H1 (cell line): ENCODE measurements at regions not wholly inside any gene's neighbourhood (a gene's known extent, or its start where the extent isn't known, plus 50 kb on each side); places are given as distances from the start of the nearest gene placed in this dataset.

Experiments used
- CTCF ChIA-PET: fragments of 300-600 bp; sonication (Branson Sonifier 250); formaldehyde crosslinking; loops from one replicate; lab custom pipeline; 2021; ENCODE audit not compliant: partially characterized antibody; lab: Charles Lee
- POLR2A ChIA-PET: fragments of 300-600 bp; sonication (Branson Sonifier 250); formaldehyde crosslinking; loops from one replicate; lab custom pipeline; 2021; ENCODE audit warnings: inconsistent platforms; ENCODE audit not compliant: partially characterized antibody; lab: Charles Lee
- DNase-seq, 2 experiments: peaks; one replicate each; pipeline versions ENCODE4 v3.0.0 to v3.0.0-alpha.2; 2010 to 2022; ENCODE audit warnings: low spot score in 2 of 2, low read depth in 1 of 2, mixed read lengths in 1 of 2
- FAIRE-seq: peaks from 2 replicates; lab custom pipeline; 2011; peaks lifted over from hg19 to GRCh38; lab: Jason Lieb, UNC
- H2AFZ ChIP-seq: 2 replicates; pipeline ENCODE4 v1.8.1; 2012; ENCODE audit warnings: low read length, inconsistent platforms
- H2AK5ac ChIP-seq: 2 replicates; pipeline ENCODE4 v1.6.1; 2013; ENCODE audit warnings: low read depth, low read length
- H2BK120ac ChIP-seq: replicated peaks from 2 replicates; pipeline ENCODE3; 2013; ENCODE audit warnings: low read depth, low read length, inconsistent platforms
- H2BK12ac ChIP-seq: 2 replicates; pipeline ENCODE4 v1.6.1; 2013; ENCODE audit warnings: low read depth, low read length
- H2BK15ac ChIP-seq: 2 replicates; pipeline ENCODE4 v1.6.1; 2013; ENCODE audit warnings: low read length
- H2BK20ac ChIP-seq: 2 replicates; pipeline ENCODE4 v1.6.1; 2013; ENCODE audit warnings: low read length
- H2BK5ac ChIP-seq: 2 replicates; pipeline ENCODE4 v1.6.1; 2013; ENCODE audit warnings: low read depth, low read length
- H3K14ac ChIP-seq: 2 replicates; pipeline ENCODE4 v1.6.1; 2013; ENCODE audit warnings: inconsistent platforms; ENCODE audit not compliant: insufficient read length
- H3K18ac ChIP-seq: 2 replicates; pipeline ENCODE4 v1.6.1; 2013; ENCODE audit warnings: low read length; ENCODE audit errors: extremely low read depth
- H3K23ac ChIP-seq: 2 replicates; pipeline ENCODE4 v1.6.1; 2013; ENCODE audit warnings: inconsistent platforms; ENCODE audit not compliant: insufficient read length
- H3K23me2 ChIP-seq: 2 replicates; pipeline ENCODE4 v1.6.1; 2013; ENCODE audit warnings: low read depth, low read length
- H3K27ac ChIP-seq: 2 replicates; pipeline ENCODE4 v1.6.1; 2011; ENCODE audit warnings: low read depth, low read length, inconsistent platforms
- H3K27me3 ChIP-seq, 4 experiments: replicated peaks in 1 of 4; 1 replicate in 1 of 4; 2 replicates in 3 of 4; pipeline versions ENCODE4 v1.6.1 to v1.8.1; 2011 to 2013; ENCODE audit warnings: low read length in 3 of 4, mild to moderate bottlenecking in 3 of 4, inconsistent platforms in 2 of 4, mixed read lengths in 2 of 4, moderate library complexity in 1 of 4; ENCODE audit not compliant: control insufficient read depth in 3 of 4, insufficient read depth in 3 of 4; ENCODE audit errors: extremely low read depth in 1 of 4
- H3K36me3 ChIP-seq, 4 experiments: 2 replicates each; pipeline versions ENCODE4 v1.6.1 to v1.8.1; 2011 to 2013; ENCODE audit warnings: mild to moderate bottlenecking in 4 of 4, low read length in 3 of 4, moderate library complexity in 2 of 4, control low read depth in 1 of 4, inconsistent platforms in 1 of 4; ENCODE audit not compliant: insufficient read depth in 4 of 4, control insufficient read depth in 2 of 4
- H3K4ac ChIP-seq: replicated peaks from 2 replicates; pipeline ENCODE3; 2013; ENCODE audit warnings: low read length, low read depth, mixed read lengths, inconsistent platforms; ENCODE audit not compliant: insufficient read length
- H3K4me1 ChIP-seq, 4 experiments: replicated peaks in 1 of 4; 1 replicate in 1 of 4; 2 replicates in 3 of 4; pipeline versions ENCODE4 v1.6.1 to v1.8.1; 2011 to 2013; ENCODE audit warnings: low read length in 3 of 4, inconsistent platforms in 2 of 4, mixed read lengths in 1 of 4; ENCODE audit not compliant: insufficient read depth in 4 of 4, control insufficient read depth in 3 of 4
- H3K4me2 ChIP-seq, 2 experiments: 2 replicates each; pipeline versions ENCODE4 v1.6.1 to v1.8.1; 2011 to 2013; ENCODE audit warnings: low read depth in 2 of 2, low read length in 2 of 2, control low read depth in 1 of 2, inconsistent platforms in 1 of 2, mild to moderate bottlenecking in 1 of 2; ENCODE audit not compliant: insufficient read depth in 1 of 2
- H3K4me3 ChIP-seq, 4 experiments: fragments of 200-600, 300-600 bp in 1 of 4; sonication (generic), shearing (Covaris generic), sonication (Bioruptor Twin) in 1 of 4; 2 replicates each; pipeline versions ENCODE4 v1.5.1 to v1.8.1; 2011 to 2016; ENCODE audit warnings: low read length in 4 of 4, low read depth in 3 of 4, control low read depth in 2 of 4, inconsistent platforms in 2 of 4, mild to moderate bottlenecking in 2 of 4, mixed read lengths in 1 of 4, moderate library complexity in 1 of 4; ENCODE audit not compliant: insufficient read depth in 2 of 4; ENCODE audit errors: extremely low read depth in 1 of 4
- H3K56ac ChIP-seq: replicated peaks from 2 replicates; pipeline ENCODE3; 2013; ENCODE audit warnings: low read depth, mild to moderate bottlenecking, mixed read lengths, low read length, inconsistent platforms; ENCODE audit not compliant: insufficient read length
- H3K79me1 ChIP-seq: 2 replicates; pipeline ENCODE4 v1.6.1; 2013; ENCODE audit warnings: low read depth, low read length, control low read depth
- H3K79me2 ChIP-seq, 2 experiments: 2 replicates each; pipeline versions ENCODE4 v1.6.1 to v1.8.1; 2012 to 2013; ENCODE audit warnings: low read length in 2 of 2, mild to moderate bottlenecking in 2 of 2, inconsistent platforms in 1 of 2; ENCODE audit not compliant: insufficient read depth in 2 of 2, control insufficient read depth in 1 of 2
- H3K9ac ChIP-seq, 4 experiments: replicated peaks in 1 of 4; 1 replicate in 1 of 4; 2 replicates in 3 of 4; pipeline versions ENCODE4 v1.6.1 to v1.8.1; 2011 to 2013; ENCODE audit warnings: low read depth in 3 of 4, low read length in 3 of 4, control low read depth in 2 of 4, mild to moderate bottlenecking in 2 of 4, moderate library complexity in 2 of 4, inconsistent platforms in 1 of 4; ENCODE audit errors: extremely low read depth in 1 of 4
- H3K9me3 ChIP-seq, 2 experiments: 2 replicates each; pipeline versions ENCODE4 v1.6.1 to v1.8.1; 2012 to 2013; ENCODE audit warnings: mild to moderate bottlenecking in 2 of 2, moderate library complexity in 2 of 2, control low read depth in 1 of 2, inconsistent platforms in 1 of 2, low read depth in 1 of 2, low read length in 1 of 2, mixed read lengths in 1 of 2; ENCODE audit not compliant: insufficient read depth in 2 of 2
- H4K20me1 ChIP-seq, 2 experiments: replicated peaks in 1 of 2; 2 replicates each; pipeline versions ENCODE3 to v1.8.1; 2011 to 2013; ENCODE audit warnings: inconsistent platforms in 2 of 2, low read length in 2 of 2, mild to moderate bottlenecking in 1 of 2; ENCODE audit not compliant: insufficient read depth in 2 of 2, control insufficient read depth in 1 of 2
- H4K5ac ChIP-seq: 2 replicates; pipeline ENCODE4 v1.6.1; 2013; ENCODE audit warnings: low read length, low read depth, mixed read lengths, inconsistent platforms; ENCODE audit not compliant: insufficient read length
- H4K8ac ChIP-seq: 2 replicates; pipeline ENCODE4 v1.8.0; 2013; ENCODE audit warnings: mild to moderate bottlenecking, moderate library complexity, low read length, inconsistent platforms; ENCODE audit not compliant: insufficient read depth; ENCODE audit errors: extremely low read depth
- H4K91ac ChIP-seq: replicated peaks from 2 replicates; pipeline ENCODE3; 2013; ENCODE audit warnings: low read length, mixed read lengths, inconsistent platforms; ENCODE audit not compliant: insufficient read length
- CTBP2 ChIP-seq: IDR thresholded peaks from 2 replicates; pipeline ENCODE4 v1.7.0; 2011; ENCODE audit warnings: borderline replicate concordance, mild to moderate bottlenecking, moderate library complexity, mixed read lengths, low read length; ENCODE audit not compliant: insufficient read depth, insufficient read length
- EZH2 ChIP-seq: fragments of 200-600 bp; sonication (generic); IDR thresholded peaks from 2 replicates; pipeline ENCODE4 v1.7.1; 2012; ENCODE audit warnings: low read depth, mild to moderate bottlenecking, moderate library complexity, low read length, inconsistent platforms; ENCODE audit not compliant: severe bottlenecking
- GABPA ChIP-seq: IDR thresholded peaks from 2 replicates; pipeline ENCODE4 v1.6.1; 2011; ENCODE audit warnings: mild to moderate bottlenecking, low read length, moderate library complexity, borderline replicate concordance; ENCODE audit not compliant: insufficient read depth
- KDM1A ChIP-seq: fragments of 200-600, 300-600 bp; sonication (generic); IDR thresholded peaks from 2 replicates; pipeline ENCODE4 v1.7.1; 2016; ENCODE audit warnings: mild to moderate bottlenecking, low read length, borderline replicate concordance
- NRF1 ChIP-seq: IDR thresholded peaks from 2 replicates; pipeline ENCODE4 v1.6.1; 2011; ENCODE audit warnings: mild to moderate bottlenecking, low read depth, low read length, improper control_type of control experiment
- RFX5 ChIP-seq: IDR thresholded peaks from 2 replicates; pipeline ENCODE4 v1.6.1; 2011; ENCODE audit warnings: low read depth, low read length, improper control_type of control experiment, borderline replicate concordance
- RNF2 ChIP-seq: fragments of 200-900, 300-1000 bp; sonication (generic); IDR thresholded peaks from 2 replicates; pipeline ENCODE4 v1.7.1; 2016; ENCODE audit warnings: borderline replicate concordance, low read depth, mild to moderate bottlenecking, antibody characterized with exemption, low read length; ENCODE audit not compliant: poor library complexity, severe bottlenecking; ENCODE audit errors: missing control alignments
- RXRA ChIP-seq: IDR thresholded peaks from 2 replicates; pipeline ENCODE4 v1.6.1; 2011; ENCODE audit warnings: low read depth, mild to moderate bottlenecking, low read length, moderate library complexity; ENCODE audit not compliant: insufficient read depth
- SUZ12 ChIP-seq: fragments of 200-600 bp; sonication (generic); IDR thresholded peaks from 2 replicates; pipeline ENCODE4 v1.6.1; 2012; ENCODE audit warnings: mild to moderate bottlenecking, inconsistent platforms, low read length, moderate library complexity, mixed read lengths
- TAF7 ChIP-seq: optimal IDR thresholded peaks from 2 replicates; pipeline ENCODE3; 2011; ENCODE audit warnings: low read depth, mild to moderate bottlenecking, inconsistent platforms, low read length, moderate library complexity, borderline replicate concordance
- TBP ChIP-seq: IDR thresholded peaks from 2 replicates; pipeline ENCODE4 v1.6.1; 2011; ENCODE audit warnings: low read depth, low read length, improper control_type of control experiment
- TEAD4 ChIP-seq: IDR thresholded peaks from 2 replicates; pipeline ENCODE4 v1.6.1; 2012; ENCODE audit warnings: low read depth, low read length, inconsistent platforms, mixed read lengths
- WGBS, 2 experiments: shearing (Covaris generic) in 1 of 2; methylation state at CpG; one replicate each; pipeline versions ENCODE4 v1.1.6 to v1.1.7; 2013 to 2015; ENCODE audit warnings: low lambda C conversion rate in 2 of 2, mixed read lengths in 2 of 2, inconsistent platforms in 1 of 2, low coverage in 1 of 2, missing lambda C conversion rate in 1 of 2; ENCODE audit not compliant: insufficient replicate concordance in 2 of 2, insufficient coverage in 1 of 2, insufficient read length in 1 of 2; ENCODE audit errors: extremely low coverage in 1 of 2, missing lambda C conversion rate in 1 of 2; 5-methylcytosine and 5-hydroxymethylcytosine counted together

GRCh38 chr1:116262995-116263385 lies 110.1 kb upstream of the ATP1A1 start:
- H2BK120ac ChIP-seq: no peak overlapping the region
- no peak overlapping the region for H2BK20ac ChIP-seq

More at GRCh38 chr1:116262995-116263385, 110.1 kb upstream of the ATP1A1 start:
- no peak for DNase-seq
- no peaks in the 10 kb centered on the region for H3K79me1 ChIP-seq
- H3K9ac ChIP-seq: no peak overlapping the region
- no peak for TF ChIP-seq NRF1
- no peak for TF ChIP-seq GABPA
- TF ChIP-seq CTBP2: no peak
- no peak for TF ChIP-seq SUZ12
- no peak for TF ChIP-seq TAF7
- TF ChIP-seq TEAD4: no peak
- no peak for TF ChIP-seq RNF2
- TF ChIP-seq RXRA: no peak
- TF ChIP-seq EZH2: no peak
- TF ChIP-seq RFX5: no peak
- TF ChIP-seq KDM1A: no peak
- TF ChIP-seq TBP: no peak
- H3K14ac ChIP-seq: no peak overlapping the region
- no peak overlapping the region for H2AK5ac ChIP-seq
- no peak overlapping the region for H2BK15ac ChIP-seq
- H3K4me3 ChIP-seq: no peak overlapping the region
- H3K56ac ChIP-seq: no peak overlapping the region
- H3K23ac ChIP-seq: no peak overlapping the region
- H2BK5ac ChIP-seq: no peak overlapping the region
- no peaks in the 10 kb centered on the region for H3K27me3 ChIP-seq
- H3K36me3 ChIP-seq: no peaks in the 10 kb centered on the region
- H3K18ac ChIP-seq: no peak overlapping the region
- no peak overlapping the region for H3K27ac ChIP-seq
- H3K9me3 ChIP-seq: no peaks in the 10 kb centered on the region
- ChIA-PET CTCF (no interaction called here), POLR2A (no interaction called here)
- no peak overlapping the region for H4K91ac ChIP-seq
- no peak overlapping the region; the same call in 1 of the 2 replicates for H4K8ac ChIP-seq
- FAIRE-seq: no peak
- H2AFZ ChIP-seq: no peak overlapping the region
- WGBS, 2 experiments: 78% methylated on average over 1 of the region's 1 CpG; no CpG with 5 or more reads in 1 of the 2 experiments
- no peaks in the 10 kb centered on the region for H4K20me1 ChIP-seq
- no peak overlapping the region for H3K4me2 ChIP-seq
- H3K4me1 ChIP-seq: peaks cover 0 to 2% (median under 1%) of the 10 kb centered on the region in 4 experiments; a peak in 1 of 7 replicates
- no peaks in the 10 kb centered on the region for H3K23me2 ChIP-seq
- no peak overlapping the region for H3K4ac ChIP-seq
- no peak overlapping the region for H4K5ac ChIP-seq
- no peak overlapping the region for H2BK12ac ChIP-seq
- H3K79me2 ChIP-seq: no peaks in the 10 kb centered on the region
